ACC112 (cell line): ENCODE measurements at regions not wholly inside any gene's neighbourhood (a gene's known extent, or its start where the extent isn't known, plus 50 kb on each side); places are given as distances from the start of the nearest gene placed in this dataset.

ENCODE experiments used
- H2AFZ ChIP-seq: fragments of 200-600 bp; sonication (generic); one replicate; pipeline ENCODE4 v1.6.0; 2017; ENCODE audit warnings: antibody characterized with exemption, low read length; ENCODE audit not compliant: unreplicated experiment
- H3K27ac ChIP-seq: fragments of 200-600 bp; sonication (generic); 2 replicates; pipeline ENCODE4 v1.5.1; 2014; ENCODE audit warnings: low read depth, mild to moderate bottlenecking, antibody characterized with exemption, low read length, moderate library complexity
- H3K27me3 ChIP-seq: fragments of 200-600 bp; sonication (generic); 2 replicates; pipeline ENCODE4 v1.6.1; 2014; ENCODE audit warnings: mild to moderate bottlenecking, antibody characterized with exemption, low read length, moderate library complexity, mixed read lengths; ENCODE audit not compliant: insufficient read depth
- H3K36me3 ChIP-seq: fragments of 200-600 bp; sonication (generic); 2 replicates; pipeline ENCODE4 v1.6.1; 2016; ENCODE audit warnings: mild to moderate bottlenecking, antibody characterized with exemption, low read length, moderate library complexity, mixed read lengths; ENCODE audit not compliant: insufficient read depth
- H3K4me1 ChIP-seq: fragments of 200-600 bp; sonication (generic); one replicate; pipeline ENCODE4 v1.6.1; 2016; ENCODE audit warnings: low read length, mixed read lengths; ENCODE audit not compliant: insufficient read depth, unreplicated experiment, control insufficient read depth
- H3K4me3 ChIP-seq: fragments of 200-600 bp; sonication (generic); 2 replicates; pipeline ENCODE4 v1.5.1; 2014; ENCODE audit warnings: mild to moderate bottlenecking, low read depth, low read length
- H3K79me2 ChIP-seq: fragments of 200-600 bp; sonication (generic); one replicate; pipeline ENCODE4 v1.6.0; 2016; ENCODE audit warnings: low read length; ENCODE audit not compliant: control insufficient read depth, unreplicated experiment, insufficient read depth

GRCh38 chr5:57698086-57698485 lies 215.5 kb upstream of the ACTBL2 start:
- no peaks in the 10 kb centered on the region for H3K36me3 ChIP-seq
- H3K79me2 ChIP-seq: no peaks in the 10 kb centered on the region
- H3K27me3 ChIP-seq: no peaks in the 10 kb centered on the region
- no peak overlapping the region for H3K4me3 ChIP-seq
- H3K27ac ChIP-seq: no peak overlapping the region
- peaks cover 52% of the 10 kb centered on the region for H3K4me1 ChIP-seq
- peak overlapping the region; percentile 82 for H2AFZ ChIP-seq

- Histone ChIP-seq H3K4me1 (peaks cover 60% of the 10 kb centered on the region), H3K79me2 (no peaks in the 10 kb centered on the region), H3K4me3 (no peak overlapping the region)
Measured at GRCh38 chr5:57696825-57697570, 214.4 kb upstream of the ACTBL2 start.

GRCh38 chr5:57696389-57696769 lies 213.8 kb upstream of the ACTBL2 start:
- Histone ChIP-seq H3K27ac (no peak overlapping the region), H3K4me1 (peaks cover 60% of the 10 kb centered on the region), H2AFZ (peak overlapping the region; percentile 52)

More at GRCh38 chr5:57696825-57697570, 214.4 kb upstream of the ACTBL2 start:
- Histone ChIP-seq H2AFZ (peak overlapping the region; percentile 44), H3K36me3 (no peaks in the 10 kb centered on the region), H3K27me3 (no peaks in the 10 kb centered on the region), H3K27ac (no peak overlapping the region)

GRCh38 chr5:57695706-57696388 lies 213.2 kb upstream of the ACTBL2 start:
- Histone ChIP-seq H3K4me3 (no peak overlapping the region), H3K27ac (no peak overlapping the region), H3K36me3 (no peaks in the 10 kb centered on the region), H3K79me2 (no peaks in the 10 kb centered on the region), H3K4me1 (peaks cover 60% of the 10 kb centered on the region), H3K27me3 (no peaks in the 10 kb centered on the region), H2AFZ (peak overlapping the region; percentile 52)

More at GRCh38 chr5:57696389-57696769, 213.8 kb upstream of the ACTBL2 start:
- H3K27me3 ChIP-seq: no peaks in the 10 kb centered on the region
- H3K36me3 ChIP-seq: no peaks in the 10 kb centered on the region
- no peak overlapping the region for H3K4me3 ChIP-seq
- H3K79me2 ChIP-seq: no peaks in the 10 kb centered on the region

- H3K36me3 ChIP-seq: no peaks in the 10 kb centered on the region
- no peaks in the 10 kb centered on the region for H3K79me2 ChIP-seq
- H3K27me3 ChIP-seq: no peaks in the 10 kb centered on the region
- H3K27ac ChIP-seq: no peak overlapping the region
- peaks cover 60% of the 10 kb centered on the region for H3K4me1 ChIP-seq
- H2AFZ ChIP-seq: no peak overlapping the region
- no peak overlapping the region for H3K4me3 ChIP-seq
Measured at GRCh38 chr5:57695179-57695578, 212.6 kb upstream of the ACTBL2 start.

GRCh38 chr5:57693488-57694305 lies 211.1 kb upstream of the ACTBL2 start:
- Histone ChIP-seq H3K27ac (peak overlapping the region; percentile 75), H3K36me3 (no peaks in the 10 kb centered on the region), H3K79me2 (no peaks in the 10 kb centered on the region), H3K4me1 (peaks cover 58% of the 10 kb centered on the region), H3K4me3 (peak overlapping the region; percentile 11; the same call in 1 of the 2 replicates), H2AFZ (peak overlapping the region; percentile 19), H3K27me3 (no peaks in the 10 kb centered on the region)

- Histone ChIP-seq H3K4me3 (peak overlapping the region; percentile 11; the same call in 1 of the 2 replicates), H3K36me3 (no peaks in the 10 kb centered on the region), H3K4me1 (peaks cover 54% of the 10 kb centered on the region), H3K27me3 (no peaks in the 10 kb centered on the region), H2AFZ (peak overlapping the region; percentile 19), H3K27ac (peak overlapping the region; percentile 75), H3K79me2 (no peaks in the 10 kb centered on the region)
Measured at GRCh38 chr5:57692582-57693487, 210.2 kb upstream of the ACTBL2 start.

GRCh38 chr5:57690724-57691123 lies 208.1 kb upstream of the ACTBL2 start:
- H3K79me2 ChIP-seq: no peaks in the 10 kb centered on the region
- peaks cover 33% of the 10 kb centered on the region for H3K4me1 ChIP-seq
- H3K4me3 ChIP-seq: no peak overlapping the region
- no peak overlapping the region for H2AFZ ChIP-seq
- H3K36me3 ChIP-seq: no peaks in the 10 kb centered on the region
- H3K27me3 ChIP-seq: no peaks in the 10 kb centered on the region
- no peak overlapping the region for H3K27ac ChIP-seq

GRCh38 chr5:57687596-57687995 lies 205.0 kb upstream of the ACTBL2 start:
- Histone ChIP-seq H3K36me3 (no peaks in the 10 kb centered on the region), H3K27me3 (no peaks in the 10 kb centered on the region), H2AFZ (no peak overlapping the region), H3K79me2 (no peaks in the 10 kb centered on the region), H3K27ac (no peak overlapping the region), H3K4me3 (no peak overlapping the region), H3K4me1 (peaks cover 13% of the 10 kb centered on the region)
